Type B pancreatic cell (in vitro differentiated cells): ENCODE measurements at regions not wholly inside any gene's neighbourhood (a gene's known extent, or its start where the extent isn't known, plus 50 kb on each side); places are given as distances from the start of the nearest gene placed in this dataset.

ENCODE experiments used
- DNase-seq: peaks from one replicate; pipeline ENCODE4 v3.0.0; 2021; ENCODE audit warnings: mixed read lengths; ENCODE audit not compliant: unreplicated experiment; ENCODE audit errors: extremely low spot score
- H3K27ac Mint-ChIP-seq: 2 replicates; pipeline ENCODE4 v1.8.0; 2021; ENCODE audit warnings: mild to moderate bottlenecking, mixed read lengths
- H3K27me3 Mint-ChIP-seq: 2 replicates; pipeline ENCODE4 v1.8.0; 2021; ENCODE audit warnings: mixed read lengths
- H3K36me3 Mint-ChIP-seq: 2 replicates; pipeline ENCODE4 v1.8.0; 2021; ENCODE audit warnings: mixed read lengths
- H3K4me1 Mint-ChIP-seq: one replicate; pipeline ENCODE4 v1.8.0; 2021; ENCODE audit warnings: mixed read lengths; ENCODE audit not compliant: unreplicated experiment
- H3K4me3 Mint-ChIP-seq: 2 replicates; pipeline ENCODE4 v1.8.0; 2021; ENCODE audit warnings: mild to moderate bottlenecking, mixed read lengths
- H3K9me3 Mint-ChIP-seq: 2 replicates; pipeline ENCODE4 v1.8.0; 2021; ENCODE audit warnings: mixed read lengths
- TF ChIP-seq, protein P1 (sequence below): fragments of 200-600 bp; sonication (generic); conservative IDR thresholded peaks from 2 replicates; pipeline ENCODE4 v1.5.0; 2021; ENCODE audit warnings: antibody characterized with exemption, mild to moderate bottlenecking

DNA sequence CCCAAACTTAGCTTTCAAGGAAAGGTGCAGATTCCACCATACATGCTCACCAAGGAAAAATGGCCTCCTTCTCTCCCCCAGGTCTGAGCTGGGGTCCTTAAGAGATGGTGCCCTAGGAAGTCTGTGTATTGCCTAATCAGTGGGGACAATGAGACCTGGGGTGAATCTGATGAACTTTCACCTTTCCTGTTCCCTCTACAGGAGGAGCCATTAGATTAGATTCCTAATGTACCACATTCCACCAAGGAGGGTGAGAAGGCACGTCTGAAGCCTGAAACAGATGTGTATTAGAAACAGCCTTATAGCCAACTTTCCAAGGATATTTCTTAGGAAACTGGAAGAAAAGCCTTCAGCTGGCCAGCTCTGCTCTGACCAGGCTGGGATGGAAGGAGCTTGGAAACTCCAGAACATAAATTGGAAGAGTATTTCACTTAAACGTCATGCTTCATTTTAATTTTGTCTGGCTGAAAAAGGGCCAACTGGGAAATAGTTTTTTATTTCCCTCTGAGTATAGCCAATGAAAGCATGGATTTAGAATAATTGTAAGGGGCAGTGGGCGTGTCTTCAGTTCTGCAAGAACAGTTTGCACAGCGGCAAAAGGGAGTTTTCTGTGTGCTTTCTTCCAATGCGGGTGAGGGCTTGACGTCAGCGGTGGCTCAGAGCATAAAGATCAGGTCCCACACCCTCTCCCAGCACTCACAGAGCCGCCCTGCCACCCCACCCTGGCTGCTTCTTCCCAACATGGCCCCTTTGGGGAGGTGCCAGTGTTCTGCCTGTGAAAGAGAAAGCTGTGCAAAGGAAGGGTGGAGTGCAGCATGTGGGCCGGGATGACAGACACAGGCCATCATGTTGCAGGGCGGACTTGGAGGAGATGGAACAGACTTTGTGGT, 210.9 kb downstream of the ESM1 start:
- no peaks in the 10 kb centered on the region for H3K27me3 Mint-ChIP-seq
- H3K4me3 Mint-ChIP-seq: no peak overlapping the region
- H3K27ac Mint-ChIP-seq: no peak overlapping the region
- H3K36me3 Mint-ChIP-seq: no peaks in the 10 kb centered on the region
- no peaks in the 10 kb centered on the region for H3K9me3 Mint-ChIP-seq
- TF ChIP-seq, protein P1, sequence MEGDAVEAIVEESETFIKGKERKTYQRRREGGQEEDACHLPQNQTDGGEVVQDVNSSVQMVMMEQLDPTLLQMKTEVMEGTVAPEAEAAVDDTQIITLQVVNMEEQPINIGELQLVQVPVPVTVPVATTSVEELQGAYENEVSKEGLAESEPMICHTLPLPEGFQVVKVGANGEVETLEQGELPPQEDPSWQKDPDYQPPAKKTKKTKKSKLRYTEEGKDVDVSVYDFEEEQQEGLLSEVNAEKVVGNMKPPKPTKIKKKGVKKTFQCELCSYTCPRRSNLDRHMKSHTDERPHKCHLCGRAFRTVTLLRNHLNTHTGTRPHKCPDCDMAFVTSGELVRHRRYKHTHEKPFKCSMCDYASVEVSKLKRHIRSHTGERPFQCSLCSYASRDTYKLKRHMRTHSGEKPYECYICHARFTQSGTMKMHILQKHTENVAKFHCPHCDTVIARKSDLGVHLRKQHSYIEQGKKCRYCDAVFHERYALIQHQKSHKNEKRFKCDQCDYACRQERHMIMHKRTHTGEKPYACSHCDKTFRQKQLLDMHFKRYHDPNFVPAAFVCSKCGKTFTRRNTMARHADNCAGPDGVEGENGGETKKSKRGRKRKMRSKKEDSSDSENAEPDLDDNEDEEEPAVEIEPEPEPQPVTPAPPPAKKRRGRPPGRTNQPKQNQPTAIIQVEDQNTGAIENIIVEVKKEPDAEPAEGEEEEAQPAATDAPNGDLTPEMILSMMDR: no peak
- no peak for DNase-seq
- H3K4me1 Mint-ChIP-seq: peaks cover 11% of the 10 kb centered on the region

DNA sequence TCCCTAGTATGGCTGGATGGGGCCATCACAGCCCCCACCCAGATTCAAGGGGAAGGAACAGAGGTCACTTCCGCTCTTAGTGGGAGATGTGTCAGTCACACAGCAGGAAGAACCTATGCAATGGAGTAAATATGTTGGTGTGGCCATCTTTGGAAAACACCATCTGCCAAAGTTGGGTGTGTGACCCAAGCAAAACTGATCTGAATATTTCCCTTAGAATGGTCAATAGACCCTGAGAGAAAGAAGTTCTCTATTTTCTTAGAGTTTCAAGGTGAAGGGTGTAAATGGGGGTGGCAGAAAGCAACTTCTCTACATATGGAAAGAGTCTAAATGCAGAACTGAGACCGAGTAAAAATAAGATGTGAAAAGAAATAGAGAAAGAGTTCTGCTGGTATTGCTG, 212.7 kb downstream of the ESM1 start:
- DNase-seq: no peak
- H3K27me3 Mint-ChIP-seq: no peaks in the 10 kb centered on the region
- H3K27ac Mint-ChIP-seq: no peak overlapping the region
- H3K36me3 Mint-ChIP-seq: no peaks in the 10 kb centered on the region
- H3K9me3 Mint-ChIP-seq: no peaks in the 10 kb centered on the region
- TF ChIP-seq, protein P1: no peak
- no peak overlapping the region for H3K4me3 Mint-ChIP-seq
- H3K4me1 Mint-ChIP-seq: peaks cover 6% of the 10 kb centered on the region

- Mint-ChIP-seq H3K4me1 (peaks cover 6% of the 10 kb centered on the region), H3K36me3 (no peaks in the 10 kb centered on the region), H3K4me3 (no peak overlapping the region), H3K27ac (no peak overlapping the region), H3K27me3 (no peaks in the 10 kb centered on the region), H3K9me3 (no peaks in the 10 kb centered on the region)
- no peak for DNase-seq
- TF ChIP-seq, protein P1: no peak
These were observed 213.2 kb downstream of the ESM1 start for GRCh38 chr5:54772231-54772630.

- Mint-ChIP-seq H3K27ac (no peak overlapping the region), H3K9me3 (no peaks in the 10 kb centered on the region), H3K27me3 (no peaks in the 10 kb centered on the region), H3K36me3 (no peaks in the 10 kb centered on the region), H3K4me1 (peaks cover 4% of the 10 kb centered on the region), H3K4me3 (no peak overlapping the region)
- TF ChIP-seq, protein P1: no peak
- DNase-seq: no peak
These were observed 215.6 kb downstream of the ESM1 start for GRCh38 chr5:54769746-54770145.

DNA sequence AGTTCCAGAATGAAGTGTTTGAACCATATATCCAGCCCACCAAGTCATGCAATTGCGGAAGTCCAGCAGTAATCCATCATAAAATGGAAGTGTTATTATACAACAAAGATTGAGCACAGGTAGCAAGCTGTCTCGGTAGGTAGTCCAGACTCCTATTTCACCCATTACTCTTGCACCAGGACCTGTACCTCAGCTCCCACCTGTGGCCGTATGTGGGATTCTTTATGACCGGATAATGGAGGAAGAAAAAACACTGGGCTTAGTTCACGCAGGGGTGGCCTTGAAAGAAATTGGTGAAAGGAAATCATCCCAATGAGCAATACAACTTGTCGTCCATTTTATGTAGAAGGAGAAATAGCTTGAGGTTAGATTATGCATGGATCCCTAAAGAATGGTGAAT, 216.3 kb downstream of the ESM1 start:
- Mint-ChIP-seq H3K9me3 (no peaks in the 10 kb centered on the region), H3K4me1 (no peaks in the 10 kb centered on the region), H3K36me3 (no peaks in the 10 kb centered on the region), H3K4me3 (no peak overlapping the region), H3K27ac (no peak overlapping the region), H3K27me3 (no peaks in the 10 kb centered on the region)
- no peak for DNase-seq
- TF ChIP-seq, protein P1: no peak
